K562 (cell line): ENCODE measurements at regions not wholly inside any gene's neighbourhood (a gene's known extent, or its start where the extent isn't known, plus 50 kb on each side); places are given as distances from the start of the nearest gene placed in this dataset.
A peak's percentile ranks its signal among the peaks of the same experiment; 100 is the strongest.

ENCODE experiments used
- CHD4 ChIP-seq: fragments of 200-600 bp; sonication (generic); IDR thresholded peaks from 3 replicates; pipeline ENCODE4 v1.6.1; 2012; ENCODE audit warnings: low read depth, mild to moderate bottlenecking, mixed read lengths, low read length, inconsistent platforms; ENCODE audit not compliant: insufficient read depth, insufficient replicate concordance, poor library complexity, severe bottlenecking
- E2F4 ChIP-seq: sonication (generic); formaldehyde crosslinking; IDR thresholded peaks from 2 replicates; pipeline ENCODE4 v1.8.0; 2022; ENCODE audit warnings: mild to moderate bottlenecking, low read depth, missing genetic modification reagents
- FOXK1 ChIP-seq: sonication (generic); formaldehyde crosslinking; IDR thresholded peaks from 2 replicates; pipeline ENCODE4 v1.8.0; 2022; ENCODE audit warnings: missing genetic modification reagents, mild to moderate bottlenecking, borderline replicate concordance
- HIVEP1 ChIP-seq: fragments of 250-450 bp; sonication (Bioruptor Pico); IDR thresholded peaks from 2 replicates; pipeline ENCODE4 v1.4.0; 2020; ENCODE audit warnings: mild to moderate bottlenecking
- JUND ChIP-seq, 2 experiments: IDR thresholded peaks; 2 replicates in 1 of 2; 3 replicates in 1 of 2; pipeline ENCODE4 v1.6.1; 2011; ENCODE audit warnings: borderline replicate concordance in 2 of 2, low read depth in 2 of 2, low read length in 2 of 2, improper control_type of control experiment in 1 of 2, missing biosample characterization in 1 of 2, missing genetic modification characterization in 1 of 2, missing genetic modification reagents in 1 of 2
- KDM4B ChIP-seq, 2 experiments: fragments of 450-650 bp in 1 of 2; sonication (generic) in 1 of 2; IDR thresholded peaks; 2 replicates each; pipeline ENCODE4 v1.6.1; 2016 to 2017; ENCODE audit warnings: borderline replicate concordance in 2 of 2, antibody characterized with exemption in 1 of 2, low read depth in 1 of 2, mild to moderate bottlenecking in 1 of 2
- MBD2 ChIP-seq: sonication (generic); IDR thresholded peaks from 2 replicates; pipeline ENCODE4 v1.6.1; 2016; ENCODE audit warnings: low read depth, borderline replicate concordance
- MLLT1 ChIP-seq, 2 experiments: fragments of 450-650 bp; IDR thresholded peaks; 2 replicates each; pipeline ENCODE4 v1.6.1; 2016
- POLR2A ChIP-seq: fragments of 450-650 bp; conservative IDR thresholded peaks from 2 replicates; pipeline ENCODE4 v1.6.1; 2016
- RBM25 ChIP-seq: fragments of 200-400 bp; formaldehyde crosslinking; IDR thresholded peaks from 2 replicates; pipeline ENCODE4 v1.6.1; 2018; ENCODE audit warnings: low read length, low read depth, moderate library complexity; ENCODE audit not compliant: severe bottlenecking
- SRF ChIP-seq, 2 experiments: fragments of 250-450, 450-650 bp in 1 of 2; sonication (Bioruptor Pico) in 1 of 2; sonication (generic) in 1 of 2; formaldehyde crosslinking; IDR thresholded peaks; 2 replicates each; pipeline versions ENCODE4 v1.5.0 to v1.5.1; 2020 to 2022; ENCODE audit warnings: mild to moderate bottlenecking in 1 of 2, missing genetic modification reagents in 1 of 2
- TCF3 ChIP-seq: sonication (generic); formaldehyde crosslinking; IDR thresholded peaks from 2 replicates; pipeline ENCODE4 v1.4.0; 2020; ENCODE audit warnings: mild to moderate bottlenecking, missing genetic modification reagents
- TOE1 ChIP-seq, 2 experiments: fragments of 450-650 bp in 1 of 2; sonication (generic) in 1 of 2; formaldehyde crosslinking in 1 of 2; IDR thresholded peaks; 2 replicates each; pipeline versions ENCODE4 v1.7.1 to v1.8.0; 2016 to 2022; ENCODE audit warnings: borderline replicate concordance in 2 of 2, mild to moderate bottlenecking in 2 of 2, antibody characterized with exemption in 1 of 2, inconsistent platforms in 1 of 2, low read depth in 1 of 2, missing genetic modification reagents in 1 of 2, moderate library complexity in 1 of 2
- USF2 ChIP-seq: sonication (generic); formaldehyde crosslinking; IDR thresholded peaks from 2 replicates; pipeline ENCODE4 v1.5.0; 2020; ENCODE audit warnings: missing genetic modification reagents
- ZMIZ1 ChIP-seq, 2 experiments: fragments of 150-350 bp in 1 of 2; IDR thresholded peaks; 2 replicates each; pipeline ENCODE4 v1.6.1; 2012 to 2016; ENCODE audit warnings: low read depth in 2 of 2, low read length in 2 of 2, mild to moderate bottlenecking in 1 of 2, moderate library complexity in 1 of 2
- ZNF121 ChIP-seq: sonication (generic); formaldehyde crosslinking; conservative IDR thresholded peaks from 2 replicates; pipeline ENCODE4 v1.8.0; 2022; ENCODE audit warnings: missing genetic modification reagents
- ZNF586 ChIP-seq: fragments of 450-650 bp; formaldehyde crosslinking; conservative IDR thresholded peaks from 2 replicates; pipeline ENCODE4 v1.4.0; 2020; ENCODE audit warnings: mild to moderate bottlenecking, moderate library complexity
- TF ChIP-seq, protein P1 (sequence below): sonication (generic); formaldehyde crosslinking; IDR thresholded peaks from 2 replicates; pipeline ENCODE4 v1.8.1; 2022; ENCODE audit warnings: missing genetic modification reagents

GRCh38 chr16:85391175-85391707, 221.9 kb upstream of the GSE1 start (continued):
- TF ChIP-seq, protein P1, sequence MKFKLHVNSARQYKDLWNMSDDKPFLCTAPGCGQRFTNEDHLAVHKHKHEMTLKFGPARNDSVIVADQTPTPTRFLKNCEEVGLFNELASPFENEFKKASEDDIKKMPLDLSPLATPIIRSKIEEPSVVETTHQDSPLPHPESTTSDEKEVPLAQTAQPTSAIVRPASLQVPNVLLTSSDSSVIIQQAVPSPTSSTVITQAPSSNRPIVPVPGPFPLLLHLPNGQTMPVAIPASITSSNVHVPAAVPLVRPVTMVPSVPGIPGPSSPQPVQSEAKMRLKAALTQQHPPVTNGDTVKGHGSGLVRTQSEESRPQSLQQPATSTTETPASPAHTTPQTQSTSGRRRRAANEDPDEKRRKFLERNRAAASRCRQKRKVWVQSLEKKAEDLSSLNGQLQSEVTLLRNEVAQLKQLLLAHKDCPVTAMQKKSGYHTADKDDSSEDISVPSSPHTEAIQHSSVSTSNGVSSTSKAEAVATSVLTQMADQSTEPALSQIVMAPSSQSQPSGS, result no peak
- TF ChIP-seq HIVEP1 (CRISPR knock-in tag) (no peak), MBD2 (no peak), MLLT1 (IDR thresholded peaks at IDR 0.05) (no peak), JUND (IDR thresholded peaks at IDR 0.05; ENCODE audit: borderline replicate concordance, low read depth, low read length) (no peak), JUND (tag; IDR thresholded peaks at IDR 0.05; ENCODE audit: borderline replicate concordance, low read depth, low read length) (no peak), ZNF586 (no peak), KDM4B (IDR thresholded peaks at IDR 0.05; ENCODE audit: borderline replicate concordance in 2 of 2, low read depth in 1 of 2) (no peak), POLR2A (no peak), E2F4 (CRISPR knock-in tag) (0 out of 2 replicates have a peak, but pooled peaks have one; percentile 10), FOXK1 (CRISPR knock-in tag) (no peak), TCF3 (no peak), CHD4 (peak; percentile 20), TOE1 (IDR thresholded peaks at IDR 0.05; ENCODE audit: borderline replicate concordance) (no peak), TOE1 (CRISPR knock-in tag; IDR thresholded peaks at IDR 0.05; ENCODE audit: borderline replicate concordance, low read depth) (0 out of 2 replicates have a peak, but pooled peaks have one; percentile 23), USF2 (CRISPR knock-in tag) (peak; percentile 38; the same call in 1 of the 2 replicates), SRF (CRISPR knock-in tag; IDR thresholded peaks at IDR 0.05) (no peak), RBM25 (peak; percentile 10), ZMIZ1 (IDR thresholded peaks at IDR 0.05; ENCODE audit: low read depth in 2 of 2, low read length in 2 of 2) (no peak), ZNF121 (CRISPR knock-in tag) (no peak)
